22Rv1 (cell line): ENCODE measurements at regions not wholly inside any gene's neighbourhood (a gene's known extent, or its start where the extent isn't known, plus 50 kb on each side); places are given as distances from the start of the nearest gene placed in this dataset.

Source experiments
- ZFX ChIP-seq: fragments of 450-650 bp; IDR thresholded peaks from 2 replicates; pipeline ENCODE4 v1.6.1; 2017; ENCODE audit warnings: antibody characterized with exemption, borderline replicate concordance
- TF ChIP-seq, protein P1 (sequence below): fragments of 450-650 bp; IDR thresholded peaks from 2 replicates; pipeline ENCODE4 v1.5.1; 2017; ENCODE audit warnings: mild to moderate bottlenecking

DNA sequence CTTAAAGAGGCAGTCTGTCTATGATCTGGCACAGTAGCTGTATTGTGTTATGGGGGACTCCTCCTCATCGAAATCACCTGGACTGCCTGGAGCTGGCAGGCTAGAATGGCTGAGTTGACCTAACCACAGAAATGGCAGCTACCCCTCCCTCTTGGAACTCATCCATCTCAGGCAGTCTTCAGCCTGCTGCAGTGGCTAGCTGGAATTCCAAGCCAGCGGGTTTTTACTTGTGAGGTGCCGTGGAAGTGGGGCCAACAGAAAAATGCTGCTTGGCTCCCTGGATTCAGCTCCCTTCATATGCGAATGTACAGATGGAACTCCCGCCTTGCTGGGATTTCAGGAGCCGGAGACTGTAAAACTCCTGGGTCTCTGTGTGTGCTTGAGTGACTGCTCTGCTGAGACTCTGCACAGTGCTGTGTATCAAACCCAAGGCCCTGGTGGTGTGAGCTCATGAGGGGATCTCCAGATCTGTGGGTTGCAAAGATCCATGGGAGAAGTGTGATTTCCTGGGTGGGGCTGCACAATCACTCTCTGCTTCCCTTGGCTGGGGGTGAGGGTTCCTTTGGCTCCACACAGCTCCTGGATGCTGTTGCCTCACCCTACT is 316.9 kb downstream of the CTH start:
- TF ChIP-seq, protein P1, sequence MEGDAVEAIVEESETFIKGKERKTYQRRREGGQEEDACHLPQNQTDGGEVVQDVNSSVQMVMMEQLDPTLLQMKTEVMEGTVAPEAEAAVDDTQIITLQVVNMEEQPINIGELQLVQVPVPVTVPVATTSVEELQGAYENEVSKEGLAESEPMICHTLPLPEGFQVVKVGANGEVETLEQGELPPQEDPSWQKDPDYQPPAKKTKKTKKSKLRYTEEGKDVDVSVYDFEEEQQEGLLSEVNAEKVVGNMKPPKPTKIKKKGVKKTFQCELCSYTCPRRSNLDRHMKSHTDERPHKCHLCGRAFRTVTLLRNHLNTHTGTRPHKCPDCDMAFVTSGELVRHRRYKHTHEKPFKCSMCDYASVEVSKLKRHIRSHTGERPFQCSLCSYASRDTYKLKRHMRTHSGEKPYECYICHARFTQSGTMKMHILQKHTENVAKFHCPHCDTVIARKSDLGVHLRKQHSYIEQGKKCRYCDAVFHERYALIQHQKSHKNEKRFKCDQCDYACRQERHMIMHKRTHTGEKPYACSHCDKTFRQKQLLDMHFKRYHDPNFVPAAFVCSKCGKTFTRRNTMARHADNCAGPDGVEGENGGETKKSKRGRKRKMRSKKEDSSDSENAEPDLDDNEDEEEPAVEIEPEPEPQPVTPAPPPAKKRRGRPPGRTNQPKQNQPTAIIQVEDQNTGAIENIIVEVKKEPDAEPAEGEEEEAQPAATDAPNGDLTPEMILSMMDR: no peak
- TF ChIP-seq ZFX: no peak
